Adrenal gland (tissue), 5 donors: ENCODE measurements at regions not wholly inside any gene's neighbourhood (a gene's known extent, or its start where the extent isn't known, plus 50 kb on each side); places are given as distances from the start of the nearest gene placed in this dataset.

ENCODE experiments used
- POLR2A ChIP-seq, 2 donors: fragments of 450-650 bp; IDR thresholded peaks; one replicate each; pipeline ENCODE4 v1.6.1; 2017; ENCODE audit warnings: antibody characterized with exemption in 2 of 2, mild to moderate bottlenecking in 2 of 2, moderate library complexity in 1 of 2
- TF ChIP-seq, protein P1 (sequence below), 6 experiments: fragments of 450-650 bp in 4 of 6; fragments of 200-600 bp in 2 of 6; sonication (generic) in 1 of 6; IDR thresholded peaks; 1 replicate in 5 of 6; 2 replicates in 1 of 6; pipeline versions ENCODE4 v1.5.1 to v1.8.0; 2016 to 2021; ENCODE audit warnings: antibody characterized with exemption in 6 of 6, mild to moderate bottlenecking in 2 of 6, moderate library complexity in 1 of 6
- donor health status: DM: no; HTN: no; CAD: no.

DNA sequence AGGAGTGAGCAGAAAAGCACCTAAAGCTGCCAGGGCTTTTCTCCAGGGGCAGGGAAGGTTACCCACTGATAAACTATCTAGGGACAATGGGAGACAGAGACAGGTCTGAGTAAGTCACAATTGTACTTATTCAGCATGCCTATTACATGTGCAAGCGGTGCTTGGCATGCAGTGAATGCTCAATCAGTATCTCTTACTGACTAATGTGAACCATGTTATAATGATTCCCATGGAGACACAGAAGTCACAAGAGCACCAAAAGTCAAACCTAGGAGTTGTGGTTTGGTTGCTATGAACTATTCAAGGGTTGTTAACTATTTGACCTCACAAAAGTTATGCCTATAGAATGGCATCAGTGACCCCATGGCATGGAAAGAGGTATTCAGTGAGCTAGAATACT is 50.0 kb upstream of the RASGRP1 start:
- TF ChIP-seq, protein P1, sequence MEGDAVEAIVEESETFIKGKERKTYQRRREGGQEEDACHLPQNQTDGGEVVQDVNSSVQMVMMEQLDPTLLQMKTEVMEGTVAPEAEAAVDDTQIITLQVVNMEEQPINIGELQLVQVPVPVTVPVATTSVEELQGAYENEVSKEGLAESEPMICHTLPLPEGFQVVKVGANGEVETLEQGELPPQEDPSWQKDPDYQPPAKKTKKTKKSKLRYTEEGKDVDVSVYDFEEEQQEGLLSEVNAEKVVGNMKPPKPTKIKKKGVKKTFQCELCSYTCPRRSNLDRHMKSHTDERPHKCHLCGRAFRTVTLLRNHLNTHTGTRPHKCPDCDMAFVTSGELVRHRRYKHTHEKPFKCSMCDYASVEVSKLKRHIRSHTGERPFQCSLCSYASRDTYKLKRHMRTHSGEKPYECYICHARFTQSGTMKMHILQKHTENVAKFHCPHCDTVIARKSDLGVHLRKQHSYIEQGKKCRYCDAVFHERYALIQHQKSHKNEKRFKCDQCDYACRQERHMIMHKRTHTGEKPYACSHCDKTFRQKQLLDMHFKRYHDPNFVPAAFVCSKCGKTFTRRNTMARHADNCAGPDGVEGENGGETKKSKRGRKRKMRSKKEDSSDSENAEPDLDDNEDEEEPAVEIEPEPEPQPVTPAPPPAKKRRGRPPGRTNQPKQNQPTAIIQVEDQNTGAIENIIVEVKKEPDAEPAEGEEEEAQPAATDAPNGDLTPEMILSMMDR (IDR thresholded peaks at IDR 0.05), result no peak
- TF ChIP-seq POLR2A (IDR thresholded peaks at IDR 0.05), result no peak
